Left forelimb (tissue), 1 donor: ENCODE measurements at regions not wholly inside any gene's neighbourhood (a gene's known extent, or its start where the extent isn't known, plus 50 kb on each side); places are given as distances from the start of the nearest gene placed in this dataset.

Experiments used
- DNase-seq: peaks from one replicate; pipeline ENCODE4 v3.0.0-alpha.2; 2018; ENCODE audit warnings: low spot score

DNA sequence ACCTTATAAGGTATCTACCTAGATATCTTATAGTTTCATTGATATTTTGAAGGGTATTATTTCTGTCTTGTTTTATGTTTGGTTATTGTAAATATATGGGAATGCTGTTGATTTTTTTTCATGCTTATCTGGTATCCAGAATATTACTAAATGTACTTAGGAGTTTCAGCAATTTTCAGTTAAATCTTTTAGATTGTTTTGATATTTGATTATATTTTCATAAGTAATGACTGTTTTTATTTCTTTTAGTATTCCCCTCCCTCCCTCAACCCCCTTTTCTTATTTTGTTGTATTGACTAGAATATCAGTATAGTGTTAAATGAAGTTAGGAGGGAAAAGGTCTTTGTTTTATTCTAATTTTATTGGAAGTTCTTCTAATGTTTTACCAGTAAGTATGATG is 344.4 kb upstream of the PROX1 start:
- DNase-seq, result no peak

DNA sequence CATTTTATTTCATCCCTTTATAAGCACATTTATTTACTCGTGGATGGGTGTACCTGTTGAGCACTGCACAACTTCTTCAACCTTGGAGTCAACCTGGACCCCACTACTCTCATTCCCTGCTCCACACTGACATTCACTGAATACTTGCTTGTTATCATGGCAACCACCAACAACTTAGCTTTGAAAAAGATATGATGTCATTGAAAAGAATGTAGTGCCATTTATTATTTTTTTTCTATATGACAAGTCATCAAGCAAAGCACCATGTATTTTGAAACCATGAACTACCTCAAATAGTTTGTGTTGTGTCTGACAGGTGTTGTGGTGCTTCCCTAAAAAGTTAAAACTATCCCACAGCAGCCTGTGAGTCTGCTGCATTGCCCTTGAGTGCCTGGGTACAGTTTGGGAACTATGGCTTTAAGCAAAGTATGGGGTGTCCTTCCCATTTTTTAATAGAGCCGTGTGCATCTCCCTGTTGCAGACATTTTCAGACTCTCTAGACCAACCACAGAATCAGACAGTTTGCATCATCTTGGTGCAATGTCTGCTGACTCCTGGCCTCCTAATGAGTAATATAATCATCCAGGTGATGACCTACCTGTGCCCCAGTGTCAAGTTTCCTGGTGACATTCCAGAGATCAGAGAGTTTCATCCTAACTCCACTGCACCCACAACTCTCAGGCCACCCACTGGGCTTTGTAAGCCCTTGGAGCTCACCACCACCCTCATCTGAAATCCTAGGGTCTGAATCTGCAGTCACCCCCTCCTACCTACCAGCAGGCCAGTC is 339.7 kb upstream of the PROX1 start:
- no peak for DNase-seq

DNA sequence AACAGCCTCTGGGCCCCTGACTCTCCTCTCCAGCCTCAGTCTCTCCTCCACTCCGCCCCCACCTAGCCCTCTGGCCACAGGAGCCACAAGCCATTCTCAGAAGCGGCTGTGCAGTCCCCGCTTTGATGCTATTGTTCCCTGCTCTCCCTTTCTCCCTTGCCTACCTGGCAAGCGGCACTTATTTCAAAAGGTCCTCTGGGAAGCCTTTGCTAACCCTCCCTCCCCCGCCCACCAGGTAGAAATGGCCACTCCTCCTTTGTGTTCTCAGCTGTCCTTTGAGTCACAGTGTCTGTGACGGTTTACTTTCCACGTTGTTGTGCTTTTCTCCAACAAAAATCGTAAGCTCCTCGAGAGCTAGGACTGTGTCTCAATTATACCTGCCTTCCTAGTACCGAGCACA is 338.4 kb upstream of the PROX1 start:
- no peak for DNase-seq

DNA sequence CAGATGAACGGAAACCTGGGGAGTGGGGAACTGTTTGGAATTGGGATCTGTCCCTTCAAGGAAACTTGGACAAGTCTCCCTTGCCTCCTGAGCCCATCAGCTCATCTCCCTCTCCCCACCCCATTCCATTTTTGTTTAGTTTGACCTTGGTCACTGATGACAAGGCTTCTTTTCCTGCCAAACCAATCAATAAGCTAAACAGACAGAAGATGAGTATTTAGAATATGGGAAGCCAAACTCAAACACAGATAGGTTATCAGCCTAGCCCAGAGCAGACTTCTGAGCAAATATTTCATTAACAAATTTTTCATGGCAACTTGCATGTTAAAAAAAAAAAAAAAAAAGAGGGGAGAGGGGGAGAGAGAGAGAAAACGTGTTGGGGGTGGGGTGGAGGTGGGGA is 337.2 kb upstream of the PROX1 start:
- no peak for DNase-seq

DNA sequence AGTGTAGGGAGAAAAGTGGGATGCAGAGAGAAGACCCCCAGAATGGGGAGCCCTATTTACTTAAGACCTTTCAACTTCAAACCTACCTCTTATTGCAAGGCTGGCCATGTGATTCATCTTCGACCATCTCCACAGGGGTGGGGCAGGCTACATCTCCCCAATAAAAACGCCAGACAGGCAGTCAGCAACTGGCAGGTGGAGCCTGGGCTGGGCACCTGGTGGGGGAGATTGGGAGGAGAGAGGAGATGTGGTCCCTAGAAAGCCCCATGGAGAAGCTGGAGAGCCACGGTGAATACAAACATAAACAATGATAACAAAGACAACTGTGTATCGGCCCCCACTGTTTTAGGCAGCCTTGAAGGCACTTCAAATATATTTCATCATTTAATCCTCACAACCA is 336.7 kb upstream of the PROX1 start:
- no peak for DNase-seq

DNA sequence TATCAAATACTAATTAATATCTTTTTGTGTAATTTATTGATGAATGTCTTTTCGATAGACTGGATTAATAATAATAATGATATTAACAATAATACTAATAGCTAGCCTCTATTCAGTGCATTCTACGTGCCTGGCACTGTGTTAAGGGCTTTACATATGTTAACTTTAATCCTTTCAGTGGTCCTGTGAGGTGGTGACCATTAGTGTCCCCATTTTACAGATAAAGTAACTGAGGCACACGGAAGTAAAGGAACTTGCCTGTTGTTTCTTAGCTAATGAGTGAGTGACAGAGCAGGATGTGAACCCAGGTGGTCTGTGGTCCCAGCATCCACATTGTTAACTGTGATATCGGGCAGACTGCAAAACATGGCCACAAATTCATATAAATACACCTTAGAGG is 335.7 kb upstream of the PROX1 start:
- DNase-seq, result no peak

DNA sequence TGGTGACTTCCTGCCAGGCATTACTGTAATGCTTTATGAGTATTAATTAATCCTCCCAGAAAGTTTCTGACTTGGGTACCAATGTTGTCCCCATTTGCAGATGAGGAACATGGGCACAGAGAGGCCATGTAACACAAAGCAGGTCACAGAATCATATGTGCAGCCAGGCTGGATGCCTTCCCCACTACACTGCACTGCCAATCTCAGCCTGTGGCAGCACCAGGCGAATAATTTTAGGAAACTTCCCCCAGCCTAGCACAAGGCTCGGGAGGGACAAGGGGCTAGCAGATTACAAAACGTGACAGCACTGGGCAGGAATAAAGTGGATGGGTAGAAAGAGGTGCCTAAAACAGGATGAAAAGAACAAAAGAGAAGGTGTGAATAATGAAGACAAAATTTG is 331.7 kb upstream of the PROX1 start:
- no peak for DNase-seq

DNA sequence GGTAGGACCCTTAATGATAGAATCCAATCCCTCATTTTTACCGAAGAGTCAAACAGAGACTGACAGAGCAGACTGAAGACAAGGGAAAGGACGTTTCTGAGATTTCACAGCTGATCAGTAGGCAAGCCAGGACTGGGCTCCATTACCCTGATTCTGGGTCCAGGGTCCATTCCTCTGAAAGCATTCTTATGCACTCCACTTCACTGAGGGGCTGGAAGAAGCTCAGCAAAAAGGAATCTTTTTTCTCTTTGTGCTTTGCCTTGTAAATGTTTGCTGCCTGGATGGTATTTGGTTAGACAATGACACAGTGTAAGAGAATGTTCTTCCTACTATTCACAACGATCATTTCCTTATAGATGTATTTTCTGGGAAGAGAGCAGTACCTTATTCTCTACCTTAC is 331.3 kb upstream of the PROX1 start:
- DNase-seq, result no peak

DNA sequence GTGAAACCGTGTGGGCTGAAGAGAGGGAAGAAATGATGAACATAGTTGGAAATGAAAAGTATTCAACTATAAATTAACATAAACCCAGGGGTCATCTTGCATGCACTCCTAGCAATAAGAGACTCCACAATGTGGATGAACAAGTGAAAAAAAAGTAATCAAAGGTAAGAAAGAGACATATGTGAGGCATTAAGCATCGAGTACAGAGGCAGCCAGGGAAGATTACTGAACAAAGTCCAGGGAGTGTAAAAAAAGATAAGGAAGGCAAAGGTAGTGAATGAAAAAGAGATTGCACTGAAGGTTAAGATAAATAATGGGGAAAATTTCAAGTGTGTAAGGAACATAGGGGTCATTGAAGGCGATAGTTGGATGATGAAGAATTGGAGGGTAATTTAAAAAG is 330.8 kb upstream of the PROX1 start:
- no peak for DNase-seq

DNA sequence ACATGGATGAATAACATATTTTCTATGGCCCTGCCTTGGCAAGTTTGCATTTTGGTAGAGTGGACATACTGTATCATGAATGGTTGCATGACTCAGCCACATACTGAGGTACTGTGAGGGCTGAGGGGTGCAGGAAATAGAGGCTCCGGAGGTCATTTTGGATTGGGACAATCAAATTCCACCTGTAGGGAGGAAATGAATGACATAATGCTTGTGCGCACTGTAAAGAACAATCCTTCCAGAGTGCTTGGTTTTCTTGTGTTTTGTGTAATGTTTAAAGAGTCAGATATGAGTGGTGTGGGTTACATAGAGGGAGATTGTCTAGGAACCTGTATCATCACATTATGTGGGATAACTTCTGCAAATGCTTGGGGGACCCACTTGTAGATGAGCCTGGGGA is 329.9 kb upstream of the PROX1 start:
- DNase-seq, result no peak

DNA sequence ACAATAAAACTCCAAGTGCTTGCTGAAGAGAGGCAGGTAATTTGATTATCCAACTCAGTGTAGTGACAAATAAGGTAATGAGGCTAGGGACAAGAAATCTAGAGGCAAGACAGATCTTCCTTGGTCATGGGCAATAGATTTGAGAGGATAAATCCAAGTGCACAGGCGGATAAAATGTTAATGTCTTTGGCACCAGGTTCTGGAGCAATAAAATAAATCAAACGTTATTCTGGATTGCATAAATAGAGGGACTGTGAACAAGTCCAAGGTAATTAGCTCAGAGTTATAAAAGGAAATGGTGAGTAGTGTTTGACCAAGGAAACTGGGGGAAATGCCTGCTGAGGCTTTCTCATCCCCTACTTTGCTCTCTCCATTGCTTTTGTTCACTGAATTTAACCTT is 329.3 kb upstream of the PROX1 start:
- no peak for DNase-seq

DNA sequence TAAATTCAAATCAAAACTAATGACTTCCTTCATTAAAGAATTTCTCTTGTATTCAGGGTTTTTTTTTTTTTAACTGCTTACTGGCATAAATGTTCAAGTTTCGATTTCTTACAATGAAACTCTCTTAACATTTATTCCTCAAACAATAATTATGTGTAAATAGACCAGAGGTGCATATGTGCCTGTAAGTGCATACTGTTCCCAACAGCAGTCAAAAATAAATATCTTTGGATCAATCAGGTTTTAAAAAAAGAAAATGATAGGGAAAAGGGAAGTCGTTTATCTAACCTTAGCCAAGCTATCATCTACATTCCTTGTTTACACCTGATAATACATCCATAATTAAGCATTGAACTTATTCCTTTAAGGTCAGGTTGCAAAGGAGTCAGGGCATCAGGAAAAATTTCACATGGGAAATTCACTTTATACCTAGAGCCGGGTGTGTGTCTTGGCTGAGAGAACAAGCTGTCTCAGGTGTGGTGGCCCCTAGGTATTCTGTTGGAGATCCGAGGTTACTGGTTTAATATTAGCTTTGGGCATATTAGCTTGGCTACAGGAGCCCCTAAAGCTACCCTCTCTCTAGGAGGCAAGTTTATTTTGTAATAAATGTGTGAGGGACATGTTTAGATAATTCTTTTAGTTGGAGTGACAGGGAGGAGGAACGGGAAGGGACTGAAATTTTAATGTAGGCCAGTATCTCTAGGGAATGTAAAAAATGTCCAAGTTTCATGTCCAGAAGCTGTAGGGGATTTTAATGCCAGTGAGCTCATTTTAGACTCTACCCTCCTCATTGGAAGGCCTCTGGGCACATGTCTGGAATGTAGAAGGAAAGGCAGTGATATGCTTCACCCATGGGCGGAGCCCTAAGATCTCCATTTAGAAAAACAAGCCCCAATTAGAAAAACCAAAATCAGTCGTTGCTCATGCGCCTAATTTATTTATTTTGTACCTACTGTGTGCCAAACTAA is 327.9 kb upstream of the PROX1 start:
- DNase-seq, result no peak

DNA sequence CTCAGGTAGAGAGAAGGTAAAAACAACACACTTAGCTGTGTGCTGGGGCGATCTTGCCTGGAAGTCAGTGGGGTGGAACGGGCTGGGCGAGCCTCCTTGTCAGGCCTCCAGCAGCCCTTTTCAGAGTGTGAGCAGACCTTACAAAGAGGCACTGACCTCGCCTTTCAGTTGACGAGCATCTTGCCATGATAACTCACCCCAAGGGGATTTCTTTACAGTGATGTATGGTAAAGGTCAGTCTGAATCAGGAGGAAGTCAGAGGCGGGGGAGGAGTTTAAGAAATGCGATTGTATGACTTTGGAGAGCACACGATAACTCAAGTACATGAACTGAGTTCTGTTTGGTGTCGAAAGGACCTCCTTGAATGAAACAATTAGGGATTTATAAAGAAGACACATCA is 326.5 kb upstream of the PROX1 start:
- no peak for DNase-seq

DNA sequence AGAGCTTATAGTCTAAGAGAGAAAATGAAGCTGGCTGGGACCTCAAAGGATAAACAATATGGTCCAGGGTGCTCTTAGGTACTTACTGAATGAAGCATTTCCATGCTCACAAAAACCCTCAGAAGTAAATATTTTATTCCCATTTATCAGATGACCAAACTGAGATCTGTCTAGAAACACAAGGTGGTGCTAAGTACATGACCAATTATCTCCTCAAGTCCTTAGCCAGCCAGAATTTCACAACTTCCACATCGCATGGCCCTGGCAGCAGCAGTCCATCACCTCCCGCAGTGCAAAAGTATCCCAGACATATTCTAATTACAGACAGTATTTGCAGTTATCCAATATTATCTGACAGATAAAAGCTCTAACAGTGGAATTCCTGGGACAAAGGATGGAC is 321.7 kb upstream of the PROX1 start:
- DNase-seq, result no peak

DNA sequence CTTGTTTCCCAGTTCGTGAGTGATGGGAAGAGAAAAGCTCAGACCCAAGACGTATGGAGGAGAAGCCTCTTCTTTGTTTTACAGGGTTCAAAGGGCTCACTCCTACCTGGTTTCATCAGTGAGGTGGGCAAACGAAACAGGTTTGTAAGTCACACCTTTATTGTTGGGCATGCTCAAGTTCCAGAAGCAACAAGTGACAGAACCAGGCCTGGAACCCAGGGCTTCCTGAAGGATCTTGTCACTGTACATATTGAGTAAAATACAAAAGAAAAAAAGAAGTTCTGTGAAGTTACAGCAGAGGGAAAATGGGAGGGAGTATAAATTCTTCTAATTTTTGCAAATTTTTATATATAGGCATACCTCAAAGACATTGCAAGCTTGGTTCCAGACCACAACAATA is 320.9 kb upstream of the PROX1 start:
- no peak for DNase-seq

DNA sequence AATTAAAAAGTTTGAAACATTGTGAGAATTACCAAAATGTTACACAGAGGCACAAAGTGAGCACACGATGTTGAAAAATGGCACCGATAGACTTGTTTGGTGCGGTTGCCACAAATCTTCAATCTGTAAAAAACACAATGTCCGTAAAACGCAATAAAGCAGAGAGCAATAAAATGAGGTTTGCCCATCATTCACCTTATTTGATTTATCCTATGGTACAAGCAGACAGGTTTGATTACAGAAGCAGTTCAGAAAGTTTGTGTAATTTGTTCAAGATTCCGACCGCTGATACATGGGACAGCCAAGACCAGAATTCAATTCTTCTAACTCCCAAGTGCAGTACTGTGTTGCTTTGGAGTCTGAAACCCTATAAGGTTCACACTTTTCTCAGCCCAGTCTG is 318.3 kb upstream of the PROX1 start:
- no peak for DNase-seq

DNA sequence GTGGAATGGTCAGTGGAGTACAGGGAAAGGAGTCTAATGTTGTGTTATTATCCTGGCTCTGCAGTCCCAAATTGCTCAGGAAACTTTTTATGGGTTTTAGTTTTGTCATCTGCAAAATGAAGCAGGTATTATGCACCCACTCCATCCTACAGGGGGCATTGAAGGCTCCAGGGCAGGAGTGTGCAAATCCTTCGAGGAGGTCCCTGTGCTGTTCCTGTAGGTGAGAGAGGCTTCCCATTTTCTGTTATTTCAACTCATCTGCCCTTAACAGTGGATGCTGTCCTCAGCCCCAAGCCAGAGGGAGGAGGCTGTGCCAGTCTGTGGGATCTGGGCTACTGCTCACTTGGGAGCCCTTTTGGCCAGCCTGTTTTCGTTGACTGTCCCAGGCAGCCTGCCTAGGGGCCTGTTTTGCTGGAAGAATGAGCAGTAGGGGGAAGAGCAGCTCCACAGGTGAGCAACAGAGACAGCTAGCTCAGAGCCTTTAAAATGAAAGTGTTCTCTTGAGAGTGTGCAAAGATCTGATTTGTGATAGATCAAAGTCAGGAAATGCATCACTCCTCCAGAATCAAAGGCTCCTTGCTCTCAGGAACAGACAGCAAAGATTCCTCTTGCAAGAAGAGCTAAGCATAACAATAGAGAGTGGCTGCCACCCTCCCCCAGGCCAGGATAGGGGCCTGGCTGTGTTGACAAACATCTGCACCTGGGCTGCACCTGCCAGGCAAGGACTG is 317.6 kb upstream of the PROX1 start:
- no peak for DNase-seq

DNA sequence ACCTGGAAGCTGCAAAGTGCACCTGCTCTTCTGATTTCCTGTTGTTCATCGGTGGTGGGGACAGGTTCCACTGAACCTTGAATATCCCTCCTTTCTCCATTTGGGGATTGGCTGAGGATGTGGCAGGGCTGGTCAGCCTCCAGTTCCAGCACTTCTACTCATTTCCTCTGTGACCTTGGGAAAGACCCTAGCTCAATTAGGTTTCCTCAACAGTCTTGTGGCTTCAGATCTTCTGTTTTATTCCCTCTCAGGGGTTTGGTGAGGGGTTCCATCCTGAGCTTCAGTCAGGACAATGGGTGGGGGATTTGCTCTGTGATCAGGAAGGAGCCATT is 317.1 kb upstream of the PROX1 start:
- no peak for DNase-seq

DNA sequence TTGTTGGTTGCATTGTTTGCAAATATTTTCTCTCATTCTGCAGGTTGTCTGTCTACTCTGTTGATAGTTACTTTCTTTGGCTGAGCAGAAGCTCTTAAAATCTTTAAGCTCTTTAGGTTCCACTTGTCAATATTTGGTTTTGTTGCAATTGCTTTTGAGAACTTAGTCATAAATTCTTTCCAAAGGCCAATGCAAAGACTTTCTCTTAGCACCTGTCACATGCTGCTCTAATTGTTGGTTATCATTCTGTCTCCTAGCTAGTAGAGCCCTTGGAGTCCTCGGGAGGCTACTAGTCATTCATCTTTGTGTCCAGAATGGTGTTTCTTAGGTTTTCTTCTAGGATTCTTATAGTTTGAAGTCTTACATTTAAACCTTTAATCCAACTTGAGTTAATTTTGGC is 312.7 kb upstream of the PROX1 start:
- no peak for DNase-seq

DNA sequence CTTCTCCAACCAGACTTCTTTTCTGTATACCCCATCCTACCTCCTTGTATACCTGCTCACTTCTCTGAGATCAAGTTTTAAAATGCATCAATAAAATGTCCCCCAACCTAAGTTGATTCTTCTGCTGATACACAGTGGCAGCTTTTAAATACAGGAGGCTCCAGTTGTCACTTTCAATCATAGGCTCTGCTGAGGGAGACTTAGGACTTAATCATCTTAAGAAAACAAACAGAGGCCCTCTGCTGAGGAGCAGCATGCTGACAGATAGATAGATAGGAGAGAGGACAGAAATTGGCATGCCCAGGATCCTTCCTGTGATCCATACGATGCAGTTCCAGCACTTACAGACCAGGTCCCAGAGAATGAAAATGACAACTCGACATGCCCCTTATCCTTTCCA is 311.0 kb upstream of the PROX1 start:
- DNase-seq, result no peak

DNA sequence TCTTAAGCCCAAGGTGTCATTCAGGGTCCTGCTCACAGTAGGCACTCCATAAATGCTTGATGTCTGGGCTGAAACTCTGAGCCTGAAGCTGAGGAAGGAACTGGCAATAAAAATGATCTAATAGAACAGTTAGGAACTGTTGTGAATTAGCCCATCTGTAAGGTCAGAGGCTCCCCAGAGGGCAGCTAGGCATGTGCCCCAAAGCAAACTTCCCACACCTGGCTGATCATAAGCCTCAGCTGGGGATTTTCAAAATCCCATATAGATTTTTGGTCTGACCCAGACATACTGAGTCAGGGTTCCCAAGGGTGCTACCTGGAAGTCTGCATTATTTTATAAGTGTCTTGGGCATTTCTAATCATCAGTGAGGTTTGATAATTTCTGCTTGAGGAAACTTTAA is 309.4 kb upstream of the PROX1 start:
- DNase-seq, result no peak

DNA sequence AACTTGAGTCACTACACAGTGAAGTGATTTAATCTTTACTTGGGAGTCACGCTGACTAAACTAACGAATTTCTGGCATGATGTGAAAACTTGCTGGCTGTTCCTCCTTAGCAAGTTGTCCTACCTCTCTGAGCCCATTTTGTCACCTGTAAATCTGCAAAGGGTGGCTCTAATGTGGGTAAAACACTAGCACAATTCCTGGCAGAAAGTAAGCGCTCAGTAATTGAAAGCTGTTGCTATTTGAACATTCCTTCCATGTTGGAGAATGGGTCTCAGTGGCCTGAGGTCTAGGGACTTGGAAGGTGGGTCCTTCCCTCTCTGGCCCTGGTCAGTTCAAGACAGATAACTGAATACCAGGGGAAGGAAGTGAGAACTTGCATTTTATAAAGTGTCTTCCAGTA is 309.0 kb upstream of the PROX1 start:
- no peak for DNase-seq

DNA sequence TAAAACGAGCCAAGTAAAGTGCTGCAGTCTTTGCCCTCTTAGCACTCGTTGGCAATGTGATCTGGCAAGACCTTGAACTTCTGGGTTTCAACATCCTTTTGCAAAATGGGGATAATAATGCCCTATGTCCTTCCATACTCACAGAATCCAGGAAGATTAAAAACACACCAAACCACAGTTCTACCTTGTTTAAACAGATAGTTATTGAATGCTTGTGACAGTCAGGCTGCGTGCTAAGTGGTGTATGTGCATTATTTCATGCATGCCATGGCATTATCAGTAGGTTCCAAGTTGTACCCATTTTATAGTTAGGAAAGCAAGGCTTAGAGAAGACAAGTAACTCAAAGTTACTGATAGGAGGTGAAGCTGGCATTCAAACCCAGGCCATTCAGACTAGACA is 308.6 kb upstream of the PROX1 start:
- DNase-seq, result no peak
